ENCODE measurements at regions not wholly inside any gene's neighbourhood (a gene's known extent, or its start where the extent isn't known, plus 50 kb on each side); places are given as distances from the start of the nearest gene placed in this dataset.

- TF ChIP-seq CTCF (IDR thresholded peaks at IDR 0.05) = no peak
- no peak for TF ChIP-seq POLR2A (IDR thresholded peaks at IDR 0.05)
Observed at GRCh38 chr13:50370303-50370950, 355.2 kb downstream of the KCNRG start.
